OCI-LY7 (cell line): ENCODE measurements at regions not wholly inside any gene's neighbourhood (a gene's known extent, or its start where the extent isn't known, plus 50 kb on each side); places are given as distances from the start of the nearest gene placed in this dataset.

Source experiments
- EZH2phosphoT487 ChIP-seq: fragments of 200-600 bp; sonication (generic); IDR thresholded peaks from 2 replicates; pipeline ENCODE4 v1.6.1; 2018; ENCODE audit warnings: low read depth, borderline replicate concordance, mild to moderate bottlenecking, mixed run types, antibody characterized with exemption, low read length, moderate library complexity, mixed read lengths
- TF ChIP-seq, protein P1 (sequence below): fragments of 200-600 bp; sonication (generic); conservative IDR thresholded peaks from 2 replicates; pipeline ENCODE4 v1.5.1; 2014; ENCODE audit warnings: mild to moderate bottlenecking, antibody characterized with exemption, low read length, moderate library complexity, mixed read lengths

DNA sequence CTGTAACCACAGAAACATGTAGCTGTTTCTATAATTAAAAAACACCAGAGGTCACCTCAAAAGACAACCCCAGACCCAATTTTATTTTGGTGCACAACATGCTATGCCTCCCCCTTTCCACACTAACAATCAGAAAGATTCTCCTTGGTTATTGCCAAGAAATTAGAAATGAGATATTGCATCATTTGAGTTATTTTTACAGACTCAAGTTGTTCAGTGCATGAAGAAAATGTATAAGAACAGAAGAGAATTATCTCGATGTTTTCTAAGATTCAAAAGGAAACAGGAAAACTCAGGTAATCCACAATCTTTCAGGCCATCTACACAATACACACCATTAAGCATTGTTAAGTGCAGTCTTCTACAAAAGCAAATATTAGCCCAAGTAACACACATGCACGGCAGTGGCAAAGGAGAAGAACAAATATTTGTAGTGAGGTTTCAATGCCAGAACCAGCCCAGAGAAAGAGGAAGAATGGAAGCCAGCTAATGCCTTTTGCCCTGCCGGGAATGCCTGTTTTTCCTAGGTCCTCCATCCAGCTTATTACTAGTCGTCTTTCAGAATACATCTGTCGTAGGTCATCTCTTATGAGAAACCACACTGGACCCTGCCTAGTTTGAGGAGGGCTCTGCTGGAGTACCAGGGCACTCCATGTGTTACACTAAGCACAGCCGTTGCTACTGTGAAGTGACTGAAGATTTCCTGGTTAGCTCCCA is 67.6 kb upstream of the C1GALT1 start:
- TF ChIP-seq, protein P1, sequence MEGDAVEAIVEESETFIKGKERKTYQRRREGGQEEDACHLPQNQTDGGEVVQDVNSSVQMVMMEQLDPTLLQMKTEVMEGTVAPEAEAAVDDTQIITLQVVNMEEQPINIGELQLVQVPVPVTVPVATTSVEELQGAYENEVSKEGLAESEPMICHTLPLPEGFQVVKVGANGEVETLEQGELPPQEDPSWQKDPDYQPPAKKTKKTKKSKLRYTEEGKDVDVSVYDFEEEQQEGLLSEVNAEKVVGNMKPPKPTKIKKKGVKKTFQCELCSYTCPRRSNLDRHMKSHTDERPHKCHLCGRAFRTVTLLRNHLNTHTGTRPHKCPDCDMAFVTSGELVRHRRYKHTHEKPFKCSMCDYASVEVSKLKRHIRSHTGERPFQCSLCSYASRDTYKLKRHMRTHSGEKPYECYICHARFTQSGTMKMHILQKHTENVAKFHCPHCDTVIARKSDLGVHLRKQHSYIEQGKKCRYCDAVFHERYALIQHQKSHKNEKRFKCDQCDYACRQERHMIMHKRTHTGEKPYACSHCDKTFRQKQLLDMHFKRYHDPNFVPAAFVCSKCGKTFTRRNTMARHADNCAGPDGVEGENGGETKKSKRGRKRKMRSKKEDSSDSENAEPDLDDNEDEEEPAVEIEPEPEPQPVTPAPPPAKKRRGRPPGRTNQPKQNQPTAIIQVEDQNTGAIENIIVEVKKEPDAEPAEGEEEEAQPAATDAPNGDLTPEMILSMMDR = no peak
- no peak for TF ChIP-seq EZH2phosphoT487
